Fibroblast of villous mesenchyme (primary cell): ENCODE measurements at regions not wholly inside any gene's neighbourhood (a gene's known extent, or its start where the extent isn't known, plus 50 kb on each side); places are given as distances from the start of the nearest gene placed in this dataset.

Source experiments
- DNase-seq: peaks from one replicate; pipeline ENCODE4 v3.0.0-alpha.2; 2010; ENCODE audit warnings: low read depth
- H3K4me3 ChIP-seq: 2 replicates; pipeline ENCODE4 v1.5.1; 2011; ENCODE audit warnings: low read depth, mild to moderate bottlenecking, low read length
- CTCF ChIP-seq: IDR thresholded peaks from 2 replicates; pipeline ENCODE4 v1.5.1; 2012; ENCODE audit warnings: low read depth, mild to moderate bottlenecking, low read length; ENCODE audit not compliant: insufficient read depth

- TF ChIP-seq CTCF: no peak
- no peak overlapping the region for H3K4me3 ChIP-seq
- DNase-seq: no peak
Measured at GRCh38 chr3:64773137-64773536, 85.3 kb upstream of the ADAMTS9 start.

GRCh38 chr3:64766440-64766839, 78.6 kb upstream of the ADAMTS9 start:
- no peak overlapping the region for H3K4me3 ChIP-seq
- TF ChIP-seq CTCF: no peak
- DNase-seq: no peak

GRCh38 chr3:64765947-64766346, 78.1 kb upstream of the ADAMTS9 start:
- no peak for DNase-seq
- no peak for TF ChIP-seq CTCF
- H3K4me3 ChIP-seq: no peak overlapping the region

GRCh38 chr3:64764386-64764929, 76.7 kb upstream of the ADAMTS9 start:
- DNase-seq: no peak
- no peak for TF ChIP-seq CTCF
- H3K4me3 ChIP-seq: no peak overlapping the region

- no peak overlapping the region for H3K4me3 ChIP-seq
- TF ChIP-seq CTCF: no peak
- DNase-seq: no peak
Measured at GRCh38 chr3:64763980-64764379, 76.2 kb upstream of the ADAMTS9 start.

GRCh38 chr3:64761729-64762128, 73.9 kb upstream of the ADAMTS9 start:
- DNase-seq: no peak
- H3K4me3 ChIP-seq: no peak overlapping the region
- TF ChIP-seq CTCF: no peak

- H3K4me3 ChIP-seq: no peak overlapping the region
- DNase-seq: no peak
- no peak for TF ChIP-seq CTCF
Measured at GRCh38 chr3:64760258-64760657, 72.5 kb upstream of the ADAMTS9 start.
